ENCODE measurements at regions not wholly inside any gene's neighbourhood (a gene's known extent, or its start where the extent isn't known, plus 50 kb on each side); places are given as distances from the start of the nearest gene placed in this dataset.

DNA sequence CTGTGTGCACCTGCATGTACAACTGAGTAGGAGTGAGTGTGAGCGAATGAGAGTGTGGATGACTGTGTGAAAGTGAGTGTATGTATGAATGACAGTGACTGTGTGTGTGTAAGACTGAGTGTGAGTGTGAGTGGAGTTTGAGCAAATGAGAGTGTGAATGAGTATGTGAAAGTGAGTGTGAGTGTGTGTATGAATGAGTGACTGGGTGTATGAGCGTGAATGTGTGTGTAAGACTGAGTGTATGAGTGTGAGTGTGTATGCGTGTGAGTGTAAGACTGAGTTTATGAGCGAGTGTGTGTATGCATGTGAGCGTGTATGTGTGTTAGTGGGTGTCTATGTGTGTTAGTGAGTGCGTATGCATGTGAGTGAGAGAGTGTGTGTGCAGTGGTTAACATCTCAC, 220.8 kb downstream of the QKI start:
- H3K4me1 ChIP-seq = no peaks in the 10 kb centered on the region
- no peak for TF ChIP-seq Cebpa-rat (IDR thresholded peaks at IDR 0.05)
- no peaks in the 10 kb centered on the region for H3K27me3 ChIP-seq
- no peaks in the 10 kb centered on the region for H4K20me1 ChIP-seq
- H3K4me3 ChIP-seq = no peak overlapping the region
- H3K4me2 ChIP-seq = no peak overlapping the region
- H3K36me3 ChIP-seq = no peaks in the 10 kb centered on the region
- H3K9me3 ChIP-seq (replicated peaks in 1 of 11) = peaks cover 15 to 28% (median 24%) of the 10 kb centered on the region in 11 experiments
- H3K9ac ChIP-seq = no peak overlapping the region
- no peak overlapping the region for H3K27ac ChIP-seq

DNA sequence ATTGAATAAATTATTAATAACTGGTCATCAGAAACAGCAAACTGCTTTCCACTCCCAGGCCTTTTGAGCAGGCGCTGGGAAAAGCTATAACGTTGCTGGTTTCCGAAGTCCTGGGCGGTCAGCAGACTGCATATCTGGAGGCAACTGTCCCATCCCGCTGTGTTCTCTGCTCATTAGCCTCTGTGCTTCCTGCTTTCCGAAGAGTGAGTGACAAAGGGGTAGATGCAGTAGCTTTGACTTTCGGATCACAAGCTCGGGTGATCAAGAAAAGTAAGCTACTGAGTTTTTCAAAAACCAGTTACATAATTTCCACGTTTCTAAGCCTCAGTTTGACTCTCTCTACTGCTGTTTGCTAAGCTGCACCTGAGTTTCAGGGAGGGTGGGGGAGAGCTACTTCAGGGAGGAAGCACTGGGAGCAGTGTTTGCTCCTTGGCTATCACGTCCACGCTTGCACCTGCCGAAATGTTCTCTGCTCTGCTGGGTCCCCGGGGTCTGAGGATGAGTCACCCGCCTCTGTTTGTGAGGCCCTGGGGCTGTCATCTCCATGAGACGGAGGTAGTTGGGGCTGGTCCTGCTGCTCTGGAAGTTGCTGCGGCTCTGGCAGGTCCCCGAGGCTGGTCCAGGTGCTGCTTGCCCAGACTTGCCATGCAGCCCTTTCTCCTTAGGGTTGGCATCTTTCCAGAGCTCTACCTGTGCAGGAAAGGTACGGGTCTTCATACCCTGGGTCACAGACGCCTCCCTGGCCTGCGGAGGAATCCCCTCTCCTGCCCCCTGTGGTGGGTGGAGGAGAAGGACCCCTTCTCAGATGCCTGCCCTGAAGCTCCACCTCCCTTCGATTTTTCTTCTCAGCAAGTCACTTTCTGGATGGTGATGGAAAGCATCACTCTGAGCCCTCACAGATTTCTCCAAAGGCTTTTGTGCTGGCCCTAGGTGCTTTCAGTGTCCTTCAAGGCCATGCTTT, 220.0 kb downstream of the QKI start:
- Histone ChIP-seq H3K27me3 (no peaks in the 10 kb centered on the region), H3K9ac (no peak overlapping the region), H3K4me3 (no peak overlapping the region), H3K36me3 (no peaks in the 10 kb centered on the region), H3K4me2 (no peak overlapping the region), H3K4me1 (no peaks in the 10 kb centered on the region), H4K20me1 (no peaks in the 10 kb centered on the region), H3K27ac (no peak overlapping the region), H3K9me3 (replicated peaks in 1 of 11) (peaks cover 22 to 37% (median 30%) of the 10 kb centered on the region in 11 experiments)
- no peak; a peak in 1 of 22 replicates for TF ChIP-seq Cebpa-rat (IDR thresholded peaks at IDR 0.05)

DNA sequence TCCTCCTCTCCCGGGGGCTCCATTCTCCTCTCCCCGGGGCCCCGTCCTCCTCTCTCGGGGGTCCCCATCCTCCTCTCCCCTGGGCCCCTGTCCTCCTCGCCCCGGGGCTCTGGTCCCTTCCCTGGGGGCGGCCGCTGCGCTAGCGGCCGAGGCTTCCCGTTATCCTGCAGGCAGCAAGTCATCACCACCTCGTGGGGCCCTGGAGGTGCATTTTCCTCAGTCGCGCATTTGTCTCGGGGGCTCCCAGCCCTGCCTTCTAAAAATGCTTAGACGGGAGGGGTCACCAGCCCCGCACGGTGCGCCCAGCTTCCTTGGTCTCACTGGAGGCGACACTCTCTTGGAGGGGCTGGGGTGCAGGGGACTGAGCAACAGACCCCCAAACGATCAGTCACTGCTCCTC, 216.5 kb downstream of the QKI start:
- Histone ChIP-seq H3K36me3 (no peaks in the 10 kb centered on the region), H3K4me1 (peaks cover 0 to 3% (median 0%) of the 10 kb centered on the region in 10 experiments; a peak in 5 of 20 replicates), H3K27me3 (no peaks in the 10 kb centered on the region), H4K20me1 (no peaks in the 10 kb centered on the region), H3K4me2 (no peak overlapping the region), H3K9me3 (replicated peaks in 1 of 11) (peaks cover 23 to 43% (median 34%) of the 10 kb centered on the region in 11 experiments), H3K9ac (no peak overlapping the region), H3K27ac (no peak overlapping the region), H3K4me3 (no peak overlapping the region)
- TF ChIP-seq Cebpa-rat (IDR thresholded peaks at IDR 0.05) = no peak

DNA sequence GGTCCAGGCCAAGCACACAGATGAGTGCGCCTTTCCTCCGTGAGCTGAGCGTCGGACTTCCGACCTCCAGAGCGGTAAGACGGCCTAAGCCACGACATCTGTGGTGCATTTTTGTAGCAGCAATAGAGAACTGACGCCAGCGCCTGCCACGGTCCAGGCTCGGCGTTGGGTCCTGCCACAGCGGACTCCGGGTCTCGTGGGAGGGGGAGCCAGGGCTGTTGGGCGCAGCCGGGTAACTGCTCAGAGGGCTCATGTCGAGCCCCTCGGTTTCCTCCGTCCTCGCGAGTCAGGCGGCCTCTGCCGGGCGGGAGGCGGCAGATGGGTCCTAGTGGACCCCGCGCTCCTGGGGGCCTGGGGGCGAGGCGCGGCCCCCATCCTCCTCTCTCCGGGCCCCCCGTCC, 216.1 kb downstream of the QKI start:
- H3K4me2 ChIP-seq = no peak overlapping the region
- peaks cover 0 to 5% (median 0%) of the 10 kb centered on the region in 10 experiments; a peak in 5 of 20 replicates for H3K4me1 ChIP-seq
- no peaks in the 10 kb centered on the region for H3K27me3 ChIP-seq
- H3K36me3 ChIP-seq = no peaks in the 10 kb centered on the region
- H3K9ac ChIP-seq = no peak overlapping the region
- H3K27ac ChIP-seq = no peak overlapping the region
- H3K9me3 ChIP-seq (replicated peaks in 1 of 11) = peaks cover 23 to 43% (median 34%) of the 10 kb centered on the region in 11 experiments
- H4K20me1 ChIP-seq = no peaks in the 10 kb centered on the region
- no peak for TF ChIP-seq Cebpa-rat (IDR thresholded peaks at IDR 0.05)
- no peak overlapping the region for H3K4me3 ChIP-seq

DNA sequence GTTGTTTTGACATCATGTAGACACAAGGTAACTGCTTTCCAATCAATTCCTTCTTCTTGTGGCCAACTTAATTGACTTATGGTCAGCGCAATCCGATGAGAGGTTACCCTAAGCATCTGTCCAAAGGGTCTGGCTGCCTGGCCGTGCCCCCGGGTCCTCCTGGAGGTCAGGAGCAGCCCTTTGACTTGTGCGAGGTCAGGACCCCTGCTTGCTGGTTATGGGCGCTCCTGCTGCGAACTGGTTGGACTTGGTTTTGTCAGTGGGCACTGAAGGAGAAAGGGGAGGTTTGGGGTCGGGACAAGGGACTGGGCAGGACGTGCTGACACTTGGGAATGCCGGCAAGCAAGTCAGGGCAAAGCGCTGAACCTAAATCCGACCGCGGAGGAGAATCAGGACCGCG, 215.6 kb downstream of the QKI start:
- Histone ChIP-seq H3K9me3 (replicated peaks in 1 of 11) (peaks cover 23 to 43% (median 34%) of the 10 kb centered on the region in 11 experiments), H3K27ac (no peak overlapping the region), H3K27me3 (no peaks in the 10 kb centered on the region), H3K36me3 (no peaks in the 10 kb centered on the region), H3K4me2 (no peak overlapping the region), H3K9ac (no peak overlapping the region), H3K4me1 (peaks cover 0 to 5% (median 0%) of the 10 kb centered on the region in 10 experiments; a peak in 5 of 20 replicates), H3K4me3 (no peak overlapping the region), H4K20me1 (no peaks in the 10 kb centered on the region)
- no peak for TF ChIP-seq Cebpa-rat (IDR thresholded peaks at IDR 0.05)

Measured in BLaER1 treated with 17β-estradiol and CSF1 and Interleukin-3, amounts not matched to agents 10 nM and 100 nM (cell line).